HepG2 (cell line): ENCODE measurements at regions not wholly inside any gene's neighbourhood (a gene's known extent, or its start where the extent isn't known, plus 50 kb on each side); places are given as distances from the start of the nearest gene placed in this dataset.

Experiments used
- ATAC-seq: fragments of 200-7000 bp; cut with Tn5 transposase; 3 replicates; pipeline ENCODE4 v1.9.1; 2020; ENCODE audit warnings: mild to moderate bottlenecking, moderate library complexity
- BruUV-seq: library from RNA; stranded (reverse); fragments of 400-500 nt; replicated peaks from 2 replicates; lab custom pipeline; 2021; lab: Mats Ljungman, UMichigan
- CTCF ChIA-PET: fragments of 300-600 bp; formaldehyde crosslinking; extraction: SDS; loops from one replicate; lab custom pipeline; 2021; ENCODE audit warnings: low total read pairs, inconsistent platforms, low intra/inter-chr PET ratio; lab: Yijun Ruan, JAX
- POLR2A ChIA-PET: fragments of 350-600 bp; sonication (Branson Sonifier 250); formaldehyde crosslinking; loops from one replicate; lab custom pipeline; 2020; ENCODE audit warnings: antibody characterized with exemption, inconsistent platforms; lab: Yijun Ruan, JAX
- DNase-seq: peaks from one replicate; pipeline ENCODE4 v3.0.0-alpha.2; 2015; ENCODE audit warnings: low spot score
- FAIRE-seq: peaks from 3 replicates; lab custom pipeline; 2011; peaks lifted over from hg19 to GRCh38; lab: Jason Lieb, UNC
- H2AFZ ChIP-seq: one replicate; pipeline ENCODE4 v1.6.1; 2011; ENCODE audit warnings: low read length, inconsistent platforms
- H3K27ac ChIP-seq: fragments of 300-600 bp; 3 replicates; pipeline ENCODE4 v1.8.0; 2011; ENCODE audit warnings: mixed run types, mild to moderate bottlenecking, mixed read lengths, low read length, inconsistent platforms; ENCODE audit not compliant: insufficient read depth; ENCODE audit errors: extremely low read length
- H3K27me3 ChIP-seq, 2 experiments: fragments of 200-600 bp in 1 of 2; 2 replicates in 1 of 2; 3 replicates in 1 of 2; pipeline versions ENCODE4 v1.6.0 to v1.8.0; 2011; ENCODE audit warnings: low read length in 2 of 2, mild to moderate bottlenecking in 2 of 2, moderate library complexity in 2 of 2, inconsistent platforms in 1 of 2; ENCODE audit not compliant: insufficient read depth in 2 of 2, control insufficient read depth in 1 of 2
- H3K36me3 ChIP-seq, 2 experiments: fragments of 200-600 bp in 1 of 2; replicated peaks in 1 of 2; 2 replicates in 1 of 2; 3 replicates in 1 of 2; pipeline versions ENCODE4 v1.5.1 to v1.8.0; 2011; ENCODE audit warnings: low read length in 2 of 2, inconsistent platforms in 1 of 2; ENCODE audit not compliant: insufficient read depth in 2 of 2, control insufficient read depth in 1 of 2
- H3K4me1 ChIP-seq: 2 replicates; pipeline ENCODE4 v1.5.1; 2012; ENCODE audit warnings: low read length, inconsistent platforms; ENCODE audit not compliant: insufficient read depth
- H3K4me2 ChIP-seq: 2 replicates; pipeline ENCODE4 v1.6.0; 2011; ENCODE audit warnings: low read depth, low read length, inconsistent platforms
- H3K4me3 ChIP-seq, 3 experiments: fragments of 200-600 bp in 1 of 3; sonication (generic), shearing (Covaris generic) in 1 of 3; replicated peaks in 1 of 3; 2 replicates each; pipeline ENCODE4 v1.5.1; 2011 to 2016; ENCODE audit warnings: low read length in 3 of 3, inconsistent platforms in 2 of 3, low read depth in 2 of 3, mild to moderate bottlenecking in 2 of 3, control low read depth in 1 of 3, mixed read lengths in 1 of 3; ENCODE audit not compliant: insufficient read depth in 1 of 3
- H3K79me2 ChIP-seq: one replicate; pipeline ENCODE4 v1.6.1; 2011; ENCODE audit warnings: low read length, inconsistent platforms; ENCODE audit not compliant: insufficient read depth
- H3K9ac ChIP-seq: 2 replicates; pipeline ENCODE4 v1.6.0; 2011; ENCODE audit warnings: mild to moderate bottlenecking, low read depth, low read length, inconsistent platforms; ENCODE audit not compliant: insufficient read depth
- H3K9me3 ChIP-seq: 2 replicates; pipeline ENCODE4 v1.5.1; 2012; ENCODE audit warnings: mild to moderate bottlenecking, low read length
- H4K20me1 ChIP-seq: 2 replicates; pipeline ENCODE4 v1.6.0; 2011; ENCODE audit warnings: inconsistent platforms, mild to moderate bottlenecking, low read length, moderate library complexity; ENCODE audit not compliant: insufficient read depth
- ATRX ChIP-seq: sonication (generic); formaldehyde crosslinking; IDR thresholded peaks from 2 replicates; pipeline ENCODE4 v1.4.0; 2020; ENCODE audit warnings: missing genetic modification reagents, borderline replicate concordance
- CEBPB ChIP-seq: IDR thresholded peaks from 2 replicates; pipeline ENCODE4 v1.6.1; 2011; ENCODE audit warnings: low read depth, low read length, improper control_type of control experiment, borderline replicate concordance
- LCORL ChIP-seq, 2 experiments: fragments of 450-650 bp in 1 of 2; sonication (generic) in 1 of 2; formaldehyde crosslinking in 1 of 2; IDR thresholded peaks; 2 replicates each; pipeline versions ENCODE4 v1.5.0 to v1.6.1; 2017 to 2020; ENCODE audit warnings: antibody characterized with exemption in 1 of 2, missing genetic modification reagents in 1 of 2
- MXI1 ChIP-seq: IDR thresholded peaks from 3 replicates; pipeline ENCODE4 v1.6.1; 2012; ENCODE audit warnings: low read depth, low read length, inconsistent platforms, borderline replicate concordance
- MZF1 ChIP-seq: sonication (generic); formaldehyde crosslinking; IDR thresholded peaks from 2 replicates; pipeline ENCODE4 v1.8.1; 2023; ENCODE audit warnings: mild to moderate bottlenecking, missing genetic modification reagents, borderline replicate concordance
- NFYB ChIP-seq: sonication (generic); formaldehyde crosslinking; IDR thresholded peaks from 2 replicates; pipeline ENCODE4 v1.4.0; 2020; ENCODE audit warnings: missing genetic modification reagents
- RBAK ChIP-seq: sonication (generic); formaldehyde crosslinking; IDR thresholded peaks from 2 replicates; pipeline ENCODE4 v1.5.1; 2020; ENCODE audit warnings: mild to moderate bottlenecking, missing genetic modification reagents
- TBX3 ChIP-seq: fragments of 450-650 bp; IDR thresholded peaks from 2 replicates; pipeline ENCODE4 v1.6.1; 2017; ENCODE audit warnings: antibody characterized with exemption, mild to moderate bottlenecking, inconsistent platforms, borderline replicate concordance
- YEATS4 ChIP-seq: sonication (generic); formaldehyde crosslinking; IDR thresholded peaks from 2 replicates; pipeline ENCODE4 v1.4.0; 2020; ENCODE audit warnings: missing genetic modification reagents, borderline replicate concordance
- ZNF552 ChIP-seq: sonication (generic); formaldehyde crosslinking; IDR thresholded peaks from 2 replicates; pipeline ENCODE4 v1.9.0; 2022; ENCODE audit warnings: missing genetic modification reagents, mild to moderate bottlenecking, borderline replicate concordance
- ZNF703 ChIP-seq: sonication (generic); formaldehyde crosslinking; IDR thresholded peaks from 2 replicates; pipeline ENCODE4 v1.5.1; 2020; ENCODE audit warnings: missing genetic modification reagents, mild to moderate bottlenecking, moderate library complexity, borderline replicate concordance
- ZNF737 ChIP-seq: sonication (generic); formaldehyde crosslinking; IDR thresholded peaks from 2 replicates; pipeline ENCODE4 v1.5.0; 2020; ENCODE audit warnings: missing genetic modification reagents, mild to moderate bottlenecking, borderline replicate concordance
- ZSCAN12 ChIP-seq: sonication (generic); formaldehyde crosslinking; IDR thresholded peaks from 2 replicates; pipeline ENCODE4 v1.9.0; 2021; ENCODE audit warnings: mild to moderate bottlenecking, missing genetic modification reagents
- WGBS: methylation state at CpG from one replicate; pipeline ENCODE4 v1.1.6; 2017; ENCODE audit warnings: low lambda C conversion rate; 5-methylcytosine and 5-hydroxymethylcytosine counted together
- in situ Hi-C: cut with HindIII; loops from 2 replicates; pipeline ENCODE4 v1.10.0; 2017; ENCODE audit warnings: low pct_unique_long_range_greater_than_20kb; ENCODE audit not compliant: extremely low pct_ligation_motif_present
- intact Hi-C: fragments of 100-400 bp; cut with micrococcal nuclease; formaldehyde crosslinking; loops from one replicate; pipeline ENCODE4 v1.10.0; 2022; ENCODE audit not compliant: unreplicated experiment
- TF ChIP-seq, protein P1 (sequence below): sonication (generic); formaldehyde crosslinking; IDR thresholded peaks from 2 replicates; pipeline ENCODE4 v1.4.0; 2020; ENCODE audit warnings: mild to moderate bottlenecking, missing genetic modification reagents
- TF ChIP-seq, protein P2 (sequence below), 2 experiments: sonication (generic) in 1 of 2; formaldehyde crosslinking in 1 of 2; IDR thresholded peaks; 2 replicates each; pipeline versions ENCODE4 v1.4.0 to v1.6.1; 2018 to 2020; ENCODE audit warnings: missing genetic modification reagents in 2 of 2, borderline replicate concordance in 1 of 2, low read depth in 1 of 2, mild to moderate bottlenecking in 1 of 2, missing biosample characterization in 1 of 2
- TF ChIP-seq, protein P3 (sequence below): sonication (generic); formaldehyde crosslinking; IDR thresholded peaks from 2 replicates; pipeline ENCODE4 v1.8.0; 2022; ENCODE audit warnings: mild to moderate bottlenecking, missing genetic modification reagents, moderate library complexity
- TF ChIP-seq, protein P4 (sequence below): sonication (generic); formaldehyde crosslinking; IDR thresholded peaks from 2 replicates; pipeline ENCODE4 v1.4.0; 2020; ENCODE audit warnings: missing genetic modification reagents

DNA sequence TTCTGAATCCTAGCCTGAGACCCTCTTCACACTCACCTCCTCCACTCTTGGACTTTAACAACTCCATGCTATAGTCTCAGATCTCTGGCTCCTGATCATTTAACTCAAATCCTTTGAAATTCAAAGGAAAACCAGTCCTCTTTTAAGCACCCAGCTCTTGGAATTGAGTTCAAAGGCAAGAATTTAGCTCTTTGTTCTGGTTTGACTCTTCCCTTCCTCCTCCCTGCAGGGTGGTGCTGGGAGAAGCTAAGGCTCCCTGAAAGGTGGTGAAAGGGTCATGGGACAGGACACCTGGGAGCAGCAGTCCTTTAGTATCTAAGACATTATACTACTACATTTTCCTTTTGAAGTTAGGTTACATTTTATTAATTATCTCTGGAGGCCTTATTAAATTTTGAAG lies 259.4 kb downstream of the CCSER2 start (continued):
- TF ChIP-seq, protein P1, sequence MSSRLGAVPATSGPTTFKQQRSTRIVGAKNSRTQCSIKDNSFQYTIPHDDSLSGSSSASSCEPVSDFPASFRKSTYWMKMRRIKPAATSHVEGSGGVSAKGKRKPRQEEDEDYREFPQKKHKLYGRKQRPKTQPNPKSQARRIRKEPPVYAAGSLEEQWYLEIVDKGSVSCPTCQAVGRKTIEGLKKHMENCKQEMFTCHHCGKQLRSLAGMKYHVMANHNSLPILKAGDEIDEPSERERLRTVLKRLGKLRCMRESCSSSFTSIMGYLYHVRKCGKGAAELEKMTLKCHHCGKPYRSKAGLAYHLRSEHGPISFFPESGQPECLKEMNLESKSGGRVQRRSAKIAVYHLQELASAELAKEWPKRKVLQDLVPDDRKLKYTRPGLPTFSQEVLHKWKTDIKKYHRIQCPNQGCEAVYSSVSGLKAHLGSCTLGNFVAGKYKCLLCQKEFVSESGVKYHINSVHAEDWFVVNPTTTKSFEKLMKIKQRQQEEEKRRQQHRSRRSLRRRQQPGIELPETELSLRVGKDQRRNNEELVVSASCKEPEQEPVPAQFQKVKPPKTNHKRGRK (CRISPR knock-in tag), result no peak
- TF ChIP-seq CEBPB, result no peak
- no peak for TF ChIP-seq TBX3
- no peak for TF ChIP-seq ZNF737 (CRISPR knock-in tag)
- TF ChIP-seq RBAK, result no peak
- TF ChIP-seq, protein P2, sequence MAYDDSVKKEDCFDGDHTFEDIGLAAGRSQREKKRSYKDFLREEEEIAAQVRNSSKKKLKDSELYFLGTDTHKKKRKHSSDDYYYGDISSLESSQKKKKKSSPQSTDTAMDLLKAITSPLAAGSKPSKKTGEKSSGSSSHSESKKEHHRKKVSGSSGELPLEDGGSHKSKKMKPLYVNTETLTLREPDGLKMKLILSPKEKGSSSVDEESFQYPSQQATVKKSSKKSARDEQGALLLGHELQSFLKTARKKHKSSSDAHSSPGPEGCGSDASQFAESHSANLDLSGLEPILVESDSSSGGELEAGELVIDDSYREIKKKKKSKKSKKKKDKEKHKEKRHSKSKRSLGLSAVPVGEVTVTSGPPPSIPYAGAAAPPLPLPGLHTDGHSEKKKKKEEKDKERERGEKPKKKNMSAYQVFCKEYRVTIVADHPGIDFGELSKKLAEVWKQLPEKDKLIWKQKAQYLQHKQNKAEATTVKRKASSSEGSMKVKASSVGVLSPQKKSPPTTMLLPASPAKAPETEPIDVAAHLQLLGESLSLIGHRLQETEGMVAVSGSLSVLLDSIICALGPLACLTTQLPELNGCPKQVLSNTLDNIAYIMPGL (CRISPR knock-in tag; IDR thresholded peaks at IDR 0.05; ENCODE audit: borderline replicate concordance in 1 of 2, low read depth in 1 of 2), result no peak
- TF ChIP-seq, protein P3, sequence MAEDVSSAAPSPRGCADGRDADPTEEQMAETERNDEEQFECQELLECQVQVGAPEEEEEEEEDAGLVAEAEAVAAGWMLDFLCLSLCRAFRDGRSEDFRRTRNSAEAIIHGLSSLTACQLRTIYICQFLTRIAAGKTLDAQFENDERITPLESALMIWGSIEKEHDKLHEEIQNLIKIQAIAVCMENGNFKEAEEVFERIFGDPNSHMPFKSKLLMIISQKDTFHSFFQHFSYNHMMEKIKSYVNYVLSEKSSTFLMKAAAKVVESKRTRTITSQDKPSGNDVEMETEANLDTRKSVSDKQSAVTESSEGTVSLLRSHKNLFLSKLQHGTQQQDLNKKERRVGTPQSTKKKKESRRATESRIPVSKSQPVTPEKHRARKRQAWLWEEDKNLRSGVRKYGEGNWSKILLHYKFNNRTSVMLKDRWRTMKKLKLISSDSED, result no peak
- TF ChIP-seq, all 625 proteins: peak for 0

DNA sequence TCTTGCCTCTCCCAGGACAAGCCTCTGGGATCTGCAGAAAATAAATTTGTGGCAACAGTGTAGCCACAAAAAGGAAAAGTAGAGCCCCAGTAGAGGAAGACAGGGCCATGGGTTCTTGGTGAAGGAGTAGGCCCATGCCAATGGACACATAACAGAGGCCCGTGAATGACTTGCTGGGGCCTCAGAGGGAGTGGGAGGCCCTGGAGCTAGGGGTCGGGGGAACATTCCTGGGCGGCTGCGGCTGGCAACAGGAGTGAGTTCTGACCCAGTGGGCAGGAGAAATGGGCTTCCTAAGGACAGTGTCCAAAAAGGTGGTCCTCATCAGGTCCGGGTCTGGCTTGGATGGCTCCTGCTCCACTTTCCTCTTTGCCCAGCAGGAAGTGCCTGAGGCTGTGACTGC lies 260.0 kb downstream of the CCSER2 start:
- in situ Hi-C loops, result no loop called here
- TF ChIP-seq MXI1 (no peak), RBAK (no peak), ZNF703 (no peak), ZSCAN12 (CRISPR knock-in tag) (no peak), ATRX (CRISPR knock-in tag) (no peak), ZNF552 (no peak), YEATS4 (CRISPR knock-in tag) (no peak), NFYB (CRISPR knock-in tag) (no peak), LCORL (IDR thresholded peaks at IDR 0.05) (no peak), LCORL (CRISPR knock-in tag; IDR thresholded peaks at IDR 0.05) (no peak), MZF1 (CRISPR knock-in tag) (no peak)
- TF ChIP-seq, protein P4, sequence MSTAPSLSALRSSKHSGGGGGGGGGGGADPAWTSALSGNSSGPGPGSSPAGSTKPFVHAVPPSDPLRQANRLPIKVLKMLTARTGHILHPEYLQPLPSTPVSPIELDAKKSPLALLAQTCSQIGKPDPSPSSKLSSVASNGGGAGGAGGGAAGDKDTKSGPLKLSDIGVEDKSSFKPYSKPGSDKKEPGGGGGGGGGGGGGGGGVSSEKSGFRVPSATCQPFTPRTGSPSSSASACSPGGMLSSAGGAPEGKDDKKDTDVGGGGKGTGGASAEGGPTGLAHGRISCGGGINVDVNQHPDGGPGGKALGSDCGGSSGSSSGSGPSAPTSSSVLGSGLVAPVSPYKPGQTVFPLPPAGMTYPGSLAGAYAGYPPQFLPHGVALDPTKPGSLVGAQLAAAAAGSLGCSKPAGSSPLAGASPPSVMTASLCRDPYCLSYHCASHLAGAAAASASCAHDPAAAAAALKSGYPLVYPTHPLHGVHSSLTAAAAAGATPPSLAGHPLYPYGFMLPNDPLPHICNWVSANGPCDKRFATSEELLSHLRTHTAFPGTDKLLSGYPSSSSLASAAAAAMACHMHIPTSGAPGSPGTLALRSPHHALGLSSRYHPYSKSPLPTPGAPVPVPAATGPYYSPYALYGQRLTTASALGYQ (CRISPR knock-in tag), result no peak

More for the DNA sequence above, 260.0 kb downstream of the CCSER2 start:
- no peak overlapping the region for H3K4me2 ChIP-seq
- no peak overlapping the region for H2AFZ ChIP-seq
- no TSS peak for BruUV-seq
- FAIRE-seq (no peak), DNase-seq (no peak), ATAC-seq (no peak)
- H3K79me2 ChIP-seq, result no peaks in the 10 kb centered on the region
- ChIA-PET CTCF (no interaction called here), POLR2A (no interaction called here)
- no peaks in the 10 kb centered on the region for H4K20me1 ChIP-seq
- intact Hi-C loops, result no loop called here
- no peak overlapping the region for H3K4me3 ChIP-seq
- 5% methylated on average over 4 of the region's 5 CpGs for WGBS
- no peaks in the 10 kb centered on the region for H3K9me3 ChIP-seq
- no peaks in the 10 kb centered on the region for H3K4me1 ChIP-seq
- peaks cover 0 to 3% of the 10 kb centered on the region in 2 experiments; a peak in 2 of 5 replicates for H3K27me3 ChIP-seq
- H3K36me3 ChIP-seq, result no peaks in the 10 kb centered on the region
- H3K27ac ChIP-seq, result no peak overlapping the region
- H3K9ac ChIP-seq, result no peak overlapping the region
